ENCODE measurements at regions not wholly inside any gene's neighbourhood (a gene's known extent, or its start where the extent isn't known, plus 50 kb on each side); places are given as distances from the start of the nearest gene placed in this dataset.

GRCh38 chr14:59067127-59067894, 121.2 kb upstream of the DAAM1 start:
- H3K36me3 ChIP-seq (ENCODE audit: insufficient read depth, insufficient read length, low read length) = no peaks in the 10 kb centered on the region
- no peaks in the 10 kb centered on the region for H3K9me3 ChIP-seq (ENCODE audit: insufficient read depth, low read length)
- DNase-seq (ENCODE audit: low read depth, low spot score) = no peak
- no peak overlapping the region for H3K4me3 ChIP-seq (ENCODE audit: insufficient read length, low read depth)
- no peak overlapping the region for H3K9ac ChIP-seq (ENCODE audit: insufficient read length, low read depth)
- TF ChIP-seq YY1 (IDR thresholded peaks at IDR 0.05; ENCODE audit: insufficient read depth, insufficient read length) = no peak
- no peak for TF ChIP-seq ZNF274 (IDR thresholded peaks at IDR 0.05; ENCODE audit: low read depth, low read length)
- no peak for TF ChIP-seq SUZ12 (IDR thresholded peaks at IDR 0.05; ENCODE audit: extremely low read depth, insufficient read depth, insufficient read length)
- no peaks in the 10 kb centered on the region for H3K27me3 ChIP-seq (ENCODE audit: insufficient read depth, insufficient read length)
- H3K4me1 ChIP-seq (ENCODE audit: insufficient read depth, insufficient read length) = no peaks in the 10 kb centered on the region

- Histone ChIP-seq H3K4me3 (ENCODE audit: insufficient read length, low read depth) (no peak overlapping the region), H3K9me3 (ENCODE audit: insufficient read depth, low read length) (no peaks in the 10 kb centered on the region), H3K9ac (ENCODE audit: insufficient read length, low read depth) (no peak overlapping the region), H3K4me1 (ENCODE audit: insufficient read depth, insufficient read length) (no peaks in the 10 kb centered on the region), H3K36me3 (ENCODE audit: insufficient read depth, insufficient read length, low read length) (no peaks in the 10 kb centered on the region), H3K27me3 (ENCODE audit: insufficient read depth, insufficient read length) (no peaks in the 10 kb centered on the region)
- no peak for DNase-seq (ENCODE audit: low read depth, low spot score)
- no peak for TF ChIP-seq ZNF274 (IDR thresholded peaks at IDR 0.05; ENCODE audit: low read depth, low read length)
- no peak for TF ChIP-seq SUZ12 (IDR thresholded peaks at IDR 0.05; ENCODE audit: extremely low read depth, insufficient read depth, insufficient read length)
- TF ChIP-seq YY1 (IDR thresholded peaks at IDR 0.05; ENCODE audit: insufficient read depth, insufficient read length) = no peak
Observed at GRCh38 chr14:59069163-59069854, 119.2 kb upstream of the DAAM1 start.

DNA sequence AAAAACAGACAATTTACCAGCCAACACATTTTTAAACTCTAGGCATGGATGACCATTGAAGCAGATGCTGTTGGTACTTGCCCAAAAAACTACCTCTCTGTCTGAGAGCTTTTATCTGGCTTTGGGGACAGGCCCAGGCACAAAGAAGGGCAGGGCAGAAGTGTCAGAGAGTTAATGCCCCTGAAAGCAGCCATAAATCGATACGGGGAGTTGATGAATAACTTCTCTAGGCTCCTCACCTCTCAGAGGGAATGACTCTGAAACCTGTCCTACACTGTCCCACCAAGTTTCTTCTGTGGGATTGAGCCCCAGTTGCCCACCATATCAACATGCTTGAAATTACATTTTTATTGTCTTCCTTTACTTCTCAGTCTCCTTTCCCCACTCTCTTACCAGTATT, 113.0 kb upstream of the DAAM1 start:
- DNase-seq (ENCODE audit: low read depth, low spot score) = no peak
- Histone ChIP-seq H3K4me1 (ENCODE audit: insufficient read depth, insufficient read length) (no peaks in the 10 kb centered on the region), H3K9me3 (ENCODE audit: insufficient read depth, low read length) (no peaks in the 10 kb centered on the region), H3K36me3 (ENCODE audit: insufficient read depth, insufficient read length, low read length) (no peaks in the 10 kb centered on the region), H3K9ac (ENCODE audit: insufficient read length, low read depth) (no peak overlapping the region), H3K4me3 (ENCODE audit: insufficient read length, low read depth) (no peak overlapping the region), H3K27me3 (ENCODE audit: insufficient read depth, insufficient read length) (no peaks in the 10 kb centered on the region)
- TF ChIP-seq YY1 (IDR thresholded peaks at IDR 0.05; ENCODE audit: insufficient read depth, insufficient read length) (no peak), SUZ12 (IDR thresholded peaks at IDR 0.05; ENCODE audit: extremely low read depth, insufficient read depth, insufficient read length) (no peak), ZNF274 (IDR thresholded peaks at IDR 0.05; ENCODE audit: low read depth, low read length) (no peak)

DNA sequence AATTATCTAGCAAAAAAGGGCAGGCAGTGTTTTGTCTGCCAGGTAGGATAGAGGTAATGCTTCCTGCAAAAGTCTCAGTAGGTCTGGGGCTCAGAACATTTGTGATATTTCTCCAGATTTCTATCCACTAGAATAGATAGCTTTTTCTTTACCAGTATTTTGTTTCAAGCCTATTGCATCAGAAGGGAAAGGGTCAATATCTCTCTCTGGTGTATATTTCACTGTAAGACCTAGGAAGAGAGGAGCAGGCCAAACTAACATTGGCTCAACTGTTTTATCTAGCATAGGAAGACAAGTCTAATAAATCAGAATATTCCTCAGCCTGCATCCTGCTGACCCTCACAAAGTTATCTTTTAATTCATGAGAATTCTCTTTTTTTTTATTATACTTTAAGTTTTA, 106.7 kb upstream of the DAAM1 start:
- Histone ChIP-seq H3K9me3 (ENCODE audit: insufficient read depth, low read length) (no peaks in the 10 kb centered on the region), H3K27me3 (ENCODE audit: insufficient read depth, insufficient read length) (no peaks in the 10 kb centered on the region), H3K9ac (ENCODE audit: insufficient read length, low read depth) (no peak overlapping the region), H3K36me3 (ENCODE audit: insufficient read depth, insufficient read length, low read length) (no peaks in the 10 kb centered on the region), H3K4me3 (ENCODE audit: insufficient read length, low read depth) (no peak overlapping the region), H3K4me1 (ENCODE audit: insufficient read depth, insufficient read length) (no peaks in the 10 kb centered on the region)
- DNase-seq (ENCODE audit: low read depth, low spot score) = no peak
- TF ChIP-seq ZNF274 (IDR thresholded peaks at IDR 0.05; ENCODE audit: low read depth, low read length) (no peak), SUZ12 (IDR thresholded peaks at IDR 0.05; ENCODE audit: extremely low read depth, insufficient read depth, insufficient read length) (no peak), YY1 (IDR thresholded peaks at IDR 0.05; ENCODE audit: insufficient read depth, insufficient read length) (no peak)

DNA sequence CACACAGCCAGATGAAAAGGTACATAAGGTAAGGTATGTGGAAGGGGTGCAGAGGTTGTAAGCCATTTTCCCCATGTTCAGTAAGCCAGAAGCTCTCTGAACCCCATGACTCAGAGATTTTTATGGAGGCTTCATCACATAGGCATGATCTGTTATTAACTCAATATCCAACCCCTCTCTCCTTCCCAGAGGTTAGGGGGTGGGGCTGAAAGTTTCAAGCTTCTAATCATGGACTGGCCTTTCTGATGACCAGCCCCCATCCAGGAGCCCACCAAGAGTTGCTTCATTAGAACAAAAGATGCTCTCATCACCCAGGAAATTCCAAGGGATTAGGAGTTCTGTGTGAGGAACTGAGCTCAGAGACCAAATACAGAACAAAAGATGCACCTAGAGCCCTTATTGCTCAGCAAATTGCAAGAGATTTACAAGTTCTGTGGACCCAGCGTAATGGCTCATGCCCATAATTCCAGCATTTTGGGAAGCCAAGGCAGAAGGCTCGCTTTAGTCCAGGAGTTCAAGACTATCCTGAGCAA, 103.2 kb upstream of the DAAM1 start:
- Histone ChIP-seq H3K4me1 (ENCODE audit: insufficient read depth, insufficient read length) (no peaks in the 10 kb centered on the region), H3K36me3 (ENCODE audit: insufficient read depth, insufficient read length, low read length) (no peaks in the 10 kb centered on the region), H3K9me3 (ENCODE audit: insufficient read depth, low read length) (no peaks in the 10 kb centered on the region), H3K9ac (ENCODE audit: insufficient read length, low read depth) (no peak overlapping the region), H3K27me3 (ENCODE audit: insufficient read depth, insufficient read length) (no peaks in the 10 kb centered on the region), H3K4me3 (ENCODE audit: insufficient read length, low read depth) (no peak overlapping the region)
- no peak for TF ChIP-seq ZNF274 (IDR thresholded peaks at IDR 0.05; ENCODE audit: low read depth, low read length)
- no peak for TF ChIP-seq YY1 (IDR thresholded peaks at IDR 0.05; ENCODE audit: insufficient read depth, insufficient read length)
- TF ChIP-seq SUZ12 (IDR thresholded peaks at IDR 0.05; ENCODE audit: extremely low read depth, insufficient read depth, insufficient read length) = no peak
- peak; percentile 18 for DNase-seq (ENCODE audit: low read depth, low spot score)

DNA sequence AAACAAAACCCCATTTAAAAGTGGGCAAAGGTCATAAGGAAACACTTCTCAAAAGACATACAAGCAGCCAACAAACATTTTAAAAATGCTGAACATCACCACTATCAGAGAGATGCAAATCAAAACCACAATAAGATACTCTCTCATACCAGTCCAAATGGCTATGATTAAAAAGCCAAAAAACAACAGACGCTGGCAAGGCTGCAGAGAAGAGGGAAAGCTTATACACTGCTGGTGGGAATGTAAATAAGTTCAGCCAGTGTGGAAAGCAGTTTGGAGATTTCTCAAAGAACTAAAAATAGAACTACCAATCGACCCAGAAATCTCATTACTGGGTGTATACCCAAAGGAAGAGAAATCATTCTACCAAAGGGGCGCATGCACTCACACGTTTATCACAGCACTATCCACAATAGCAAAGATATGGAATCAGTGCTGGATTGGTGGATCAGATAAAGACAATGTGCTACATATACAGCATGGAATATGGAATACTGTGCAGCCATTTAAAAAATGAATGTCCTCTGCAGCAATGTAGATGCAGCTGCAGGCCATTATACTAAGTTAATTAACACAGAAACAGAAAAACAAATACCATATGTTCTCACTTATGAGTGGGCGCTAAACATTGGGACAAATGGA, 102.1 kb upstream of the DAAM1 start:
- Histone ChIP-seq H3K36me3 (ENCODE audit: insufficient read depth, insufficient read length, low read length) (no peaks in the 10 kb centered on the region), H3K9me3 (ENCODE audit: insufficient read depth, low read length) (no peaks in the 10 kb centered on the region), H3K27me3 (ENCODE audit: insufficient read depth, insufficient read length) (no peaks in the 10 kb centered on the region), H3K9ac (ENCODE audit: insufficient read length, low read depth) (no peak overlapping the region), H3K4me3 (ENCODE audit: insufficient read length, low read depth) (no peak overlapping the region), H3K4me1 (ENCODE audit: insufficient read depth, insufficient read length) (no peaks in the 10 kb centered on the region)
- no peak for DNase-seq (ENCODE audit: low read depth, low spot score)
- TF ChIP-seq YY1 (IDR thresholded peaks at IDR 0.05; ENCODE audit: insufficient read depth, insufficient read length) (no peak), ZNF274 (IDR thresholded peaks at IDR 0.05; ENCODE audit: low read depth, low read length) (no peak), SUZ12 (IDR thresholded peaks at IDR 0.05; ENCODE audit: extremely low read depth, insufficient read depth, insufficient read length) (no peak)

DNA sequence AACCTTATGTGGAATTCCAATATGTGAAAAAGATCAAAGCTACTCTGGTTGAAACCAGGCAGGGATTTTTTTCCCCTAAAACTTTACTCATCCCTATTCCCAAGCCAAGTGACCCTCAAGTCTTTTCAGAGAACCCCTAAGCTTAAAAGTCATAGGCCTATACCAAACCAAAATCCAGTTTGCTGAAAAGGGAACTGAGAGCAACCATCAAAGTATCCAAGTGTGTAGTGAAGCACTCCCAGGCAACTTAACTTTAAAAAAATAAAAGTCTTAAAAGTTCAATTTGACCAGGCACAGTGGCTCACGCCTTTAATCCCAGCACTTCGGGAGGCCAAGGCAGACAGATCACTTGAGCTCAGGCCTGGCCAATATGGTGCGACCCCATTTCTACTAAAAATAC, 101.2 kb upstream of the DAAM1 start:
- TF ChIP-seq SUZ12 (IDR thresholded peaks at IDR 0.05; ENCODE audit: extremely low read depth, insufficient read depth, insufficient read length) = no peak
- TF ChIP-seq YY1 (IDR thresholded peaks at IDR 0.05; ENCODE audit: insufficient read depth, insufficient read length) = no peak
- TF ChIP-seq ZNF274 (IDR thresholded peaks at IDR 0.05; ENCODE audit: low read depth, low read length) = no peak
- Histone ChIP-seq H3K9me3 (ENCODE audit: insufficient read depth, low read length) (no peaks in the 10 kb centered on the region), H3K4me1 (ENCODE audit: insufficient read depth, insufficient read length) (no peaks in the 10 kb centered on the region), H3K4me3 (ENCODE audit: insufficient read length, low read depth) (no peak overlapping the region), H3K9ac (ENCODE audit: insufficient read length, low read depth) (no peak overlapping the region), H3K36me3 (ENCODE audit: insufficient read depth, insufficient read length, low read length) (no peaks in the 10 kb centered on the region), H3K27me3 (ENCODE audit: insufficient read depth, insufficient read length) (no peaks in the 10 kb centered on the region)
- no peak for DNase-seq (ENCODE audit: low read depth, low spot score)

Data from NT2/D1 (cell line).